ENCODE measurements at regions not wholly inside any gene's neighbourhood (a gene's known extent, or its start where the extent isn't known, plus 50 kb on each side); places are given as distances from the start of the nearest gene placed in this dataset.
A peak's percentile ranks its signal among the peaks of the same experiment; 100 is the strongest.

DNA sequence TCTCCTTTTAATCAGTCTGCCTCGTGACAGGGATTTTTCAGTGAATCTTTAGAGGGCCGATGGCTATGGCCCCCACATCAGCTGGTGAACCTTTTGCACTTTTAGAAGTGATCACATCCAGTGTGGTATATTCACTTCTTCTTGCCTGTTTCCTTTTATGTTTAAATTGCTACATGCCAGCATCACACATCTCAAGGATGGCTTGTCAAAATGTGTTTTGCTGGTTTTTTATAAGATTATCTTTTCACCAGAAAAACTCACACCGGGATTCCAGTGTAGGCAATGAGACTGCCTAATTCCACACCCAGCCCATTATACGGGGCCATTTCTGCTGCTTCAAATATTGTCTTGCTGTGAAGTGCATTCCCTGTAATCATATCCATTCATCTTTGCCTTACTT lies 1151.7 kb upstream of the ADGRL4 start:
- intact Hi-C loops (cut with micrococcal nuclease; ENCODE audit: unreplicated experiment): no loop called here

DNA sequence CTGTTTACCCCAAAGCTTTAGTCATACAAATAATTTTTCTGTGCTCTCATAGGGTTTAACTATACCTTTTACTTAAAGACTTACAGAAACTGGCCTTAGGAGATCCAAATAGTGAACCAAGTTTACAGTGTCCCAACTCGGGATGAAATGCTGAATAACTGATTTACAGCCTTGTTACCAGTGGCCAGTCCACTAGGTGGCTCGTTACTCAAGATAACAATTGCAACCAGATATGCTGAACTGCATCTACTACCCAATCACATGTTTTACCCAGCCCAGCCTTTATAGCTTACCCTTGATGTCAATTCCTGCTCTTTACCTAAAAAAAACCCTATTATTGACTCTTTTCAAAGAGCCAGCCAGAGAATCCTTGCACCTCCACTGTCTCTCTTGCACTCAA lies 1148.8 kb upstream of the ADGRL4 start:
- Histone ChIP-seq H3K4me3 (ENCODE audit: low read depth, low read length) (no peak overlapping the region), H3K4me1 (no peaks in the 10 kb centered on the region), H3K9me3 (no peaks in the 10 kb centered on the region), H3K27me3 (replicated peaks; ENCODE audit: control insufficient read depth, insufficient read depth, low read length) (no peaks in the 10 kb centered on the region), H3K36me3 (ENCODE audit: control insufficient read depth, insufficient read depth, low read length) (no peaks in the 10 kb centered on the region)
- no peaks in the 10 kb centered on the region for H3K36me3 Mint-ChIP-seq (ENCODE audit: insufficient read depth, unreplicated experiment)
- no peaks in the 10 kb centered on the region for H3K4me1 Mint-ChIP-seq (ENCODE audit: low read depth, unreplicated experiment)
- H3K4me3 Mint-ChIP-seq (ENCODE audit: unreplicated experiment): no peak overlapping the region
- intact Hi-C loops (cut with micrococcal nuclease; ENCODE audit: unreplicated experiment): no loop called here
- POLR2A ChIA-PET: no interaction called here
- no peaks in the 10 kb centered on the region for H3K27me3 Mint-ChIP-seq (ENCODE audit: insufficient read depth, unreplicated experiment)
- TF ChIP-seq, protein P1, sequence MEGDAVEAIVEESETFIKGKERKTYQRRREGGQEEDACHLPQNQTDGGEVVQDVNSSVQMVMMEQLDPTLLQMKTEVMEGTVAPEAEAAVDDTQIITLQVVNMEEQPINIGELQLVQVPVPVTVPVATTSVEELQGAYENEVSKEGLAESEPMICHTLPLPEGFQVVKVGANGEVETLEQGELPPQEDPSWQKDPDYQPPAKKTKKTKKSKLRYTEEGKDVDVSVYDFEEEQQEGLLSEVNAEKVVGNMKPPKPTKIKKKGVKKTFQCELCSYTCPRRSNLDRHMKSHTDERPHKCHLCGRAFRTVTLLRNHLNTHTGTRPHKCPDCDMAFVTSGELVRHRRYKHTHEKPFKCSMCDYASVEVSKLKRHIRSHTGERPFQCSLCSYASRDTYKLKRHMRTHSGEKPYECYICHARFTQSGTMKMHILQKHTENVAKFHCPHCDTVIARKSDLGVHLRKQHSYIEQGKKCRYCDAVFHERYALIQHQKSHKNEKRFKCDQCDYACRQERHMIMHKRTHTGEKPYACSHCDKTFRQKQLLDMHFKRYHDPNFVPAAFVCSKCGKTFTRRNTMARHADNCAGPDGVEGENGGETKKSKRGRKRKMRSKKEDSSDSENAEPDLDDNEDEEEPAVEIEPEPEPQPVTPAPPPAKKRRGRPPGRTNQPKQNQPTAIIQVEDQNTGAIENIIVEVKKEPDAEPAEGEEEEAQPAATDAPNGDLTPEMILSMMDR (IDR thresholded peaks at IDR 0.05; ENCODE audit: insufficient read depth in 1 of 2, low read depth in 1 of 2, low read length in 1 of 2, severe bottlenecking in 1 of 2, unreplicated experiment in 1 of 2): peak in 1 of 2 experiments; percentile 19
- no peaks in the 10 kb centered on the region for H3K9me3 Mint-ChIP-seq (ENCODE audit: unreplicated experiment)
- BruUV-seq (replicated peaks): no TSS peak
- peak in 1 of 2 experiments; percentile 1 for DNase-seq
- H3K27ac Mint-ChIP-seq (ENCODE audit: unreplicated experiment): no peak overlapping the region
- CTCF ChIA-PET: no interaction called here

More for the DNA sequence above, 1151.7 kb upstream of the ADGRL4 start:
- Mint-ChIP-seq H3K27ac (ENCODE audit: unreplicated experiment) (no peak overlapping the region), H3K4me3 (ENCODE audit: unreplicated experiment) (no peak overlapping the region), H3K36me3 (ENCODE audit: insufficient read depth, unreplicated experiment) (no peaks in the 10 kb centered on the region), H3K4me1 (ENCODE audit: low read depth, unreplicated experiment) (no peaks in the 10 kb centered on the region), H3K27me3 (ENCODE audit: insufficient read depth, unreplicated experiment) (no peaks in the 10 kb centered on the region), H3K9me3 (ENCODE audit: unreplicated experiment) (no peaks in the 10 kb centered on the region)
- no peaks in the 10 kb centered on the region for H3K9me3 ChIP-seq
- H3K27me3 ChIP-seq (replicated peaks; ENCODE audit: control insufficient read depth, insufficient read depth, low read length): no peaks in the 10 kb centered on the region
- H3K4me1 ChIP-seq: no peaks in the 10 kb centered on the region
- ChIA-PET CTCF (no interaction called here), POLR2A (no interaction called here)
- TF ChIP-seq, protein P1 (IDR thresholded peaks at IDR 0.05; ENCODE audit: insufficient read depth in 1 of 2, low read depth in 1 of 2, low read length in 1 of 2, severe bottlenecking in 1 of 2, unreplicated experiment in 1 of 2): no peak
- H3K36me3 ChIP-seq (ENCODE audit: control insufficient read depth, insufficient read depth, low read length): no peaks in the 10 kb centered on the region
- no peak for DNase-seq
- BruUV-seq (replicated peaks): no TSS peak
- H3K4me3 ChIP-seq (ENCODE audit: low read depth, low read length): no peak overlapping the region

DNA sequence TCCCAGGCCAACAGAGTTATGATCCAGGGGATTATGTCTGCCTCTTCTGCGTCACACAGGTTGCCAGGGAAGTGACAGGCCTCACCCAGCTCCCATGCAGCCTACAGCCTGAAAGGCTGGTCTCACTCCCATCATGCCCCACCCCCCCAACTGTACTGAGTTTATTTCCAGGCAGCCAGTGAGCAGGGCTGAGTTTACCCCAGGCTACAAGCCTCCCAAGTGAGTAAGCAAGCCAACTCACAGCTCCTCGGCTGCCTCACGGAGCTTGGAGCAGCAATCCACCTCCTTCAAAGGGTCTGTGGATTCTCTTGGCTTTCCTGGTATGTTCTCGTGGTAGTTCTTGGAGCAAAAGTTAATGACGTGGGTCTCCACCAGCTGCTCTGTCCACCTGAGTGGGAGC lies 1147.6 kb upstream of the ADGRL4 start:
- Histone ChIP-seq H3K9me3 (no peaks in the 10 kb centered on the region), H3K27me3 (replicated peaks; ENCODE audit: control insufficient read depth, insufficient read depth, low read length) (no peaks in the 10 kb centered on the region), H3K4me1 (no peaks in the 10 kb centered on the region), H3K36me3 (ENCODE audit: control insufficient read depth, insufficient read depth, low read length) (no peaks in the 10 kb centered on the region), H3K4me3 (ENCODE audit: low read depth, low read length) (no peak overlapping the region)
- Mint-ChIP-seq H3K4me3 (ENCODE audit: unreplicated experiment) (no peak overlapping the region), H3K4me1 (ENCODE audit: low read depth, unreplicated experiment) (no peaks in the 10 kb centered on the region), H3K36me3 (ENCODE audit: insufficient read depth, unreplicated experiment) (no peaks in the 10 kb centered on the region), H3K27ac (ENCODE audit: unreplicated experiment) (no peak overlapping the region), H3K27me3 (ENCODE audit: insufficient read depth, unreplicated experiment) (no peaks in the 10 kb centered on the region), H3K9me3 (ENCODE audit: unreplicated experiment) (no peaks in the 10 kb centered on the region)
- intact Hi-C loops (cut with micrococcal nuclease; ENCODE audit: unreplicated experiment): no loop called here
- POLR2A ChIA-PET: no interaction called here
- BruUV-seq (replicated peaks): no TSS peak
- CTCF ChIA-PET: no interaction called here
- no peak for DNase-seq
- TF ChIP-seq, protein P1 (IDR thresholded peaks at IDR 0.05; ENCODE audit: insufficient read depth in 1 of 2, low read depth in 1 of 2, low read length in 1 of 2, severe bottlenecking in 1 of 2, unreplicated experiment in 1 of 2): no peak

Measured in Caco-2 (cell line).